ENCODE measurements at regions not wholly inside any gene's neighbourhood (a gene's known extent, or its start where the extent isn't known, plus 50 kb on each side); places are given as distances from the start of the nearest gene placed in this dataset.
A peak's percentile ranks its signal among the peaks of the same experiment; 100 is the strongest.

GRCh38 chrX:8868906-8869305, 67.7 kb upstream of the FAM9A start:
- peak; percentile 29 to 64 for DNase-seq (ENCODE audit: low read depth in 2 of 2)
- Histone ChIP-seq H3K4me1 (ENCODE audit: control insufficient read depth, extremely low read depth, insufficient read depth, low read length) (peaks cover 2% of the 10 kb centered on the region), H3K9ac (ENCODE audit: insufficient read depth, low read length) (no peak overlapping the region), H3K9me3 (ENCODE audit: control insufficient read depth, insufficient read depth, low read depth, low read length) (no peaks in the 10 kb centered on the region), H2AFZ (ENCODE audit: low read length) (no peak overlapping the region), H3K4me3 (replicated peaks in 1 of 4; ENCODE audit: control extremely low read depth in 1 of 4, insufficient read depth in 1 of 4, low read depth in 3 of 4, low read length in 4 of 4) (no peak overlapping the region), H3K4me2 (ENCODE audit: extremely low read depth, insufficient read depth, low read length) (no peak overlapping the region), H3K36me3 (ENCODE audit: control insufficient read depth, insufficient read depth, low read length) (no peaks in the 10 kb centered on the region), H4K20me1 (ENCODE audit: control insufficient read depth, extremely low read depth, insufficient read depth, low read length) (no peaks in the 10 kb centered on the region), H3K27me3 (ENCODE audit: control insufficient read depth, insufficient read depth, low read length) (no peaks in the 10 kb centered on the region), H3K27ac (ENCODE audit: insufficient read depth, low read length) (peak overlapping the region; percentile 46), H3K79me2 (ENCODE audit: control insufficient read depth, insufficient read depth, low read length) (no peaks in the 10 kb centered on the region)
- TF ChIP-seq EZH2 (IDR thresholded peaks at IDR 0.05; ENCODE audit: low read length, missing control alignments) (no peak), CTCF (conservative IDR thresholded peaks at IDR 0.05 in 1 of 2, IDR thresholded peaks at IDR 0.05 in 1 of 2; ENCODE audit: low read depth in 1 of 2, low read length in 2 of 2) (peak; percentile 9 to 26)

GRCh38 chrX:8868070-8868773, 67.0 kb upstream of the FAM9A start:
- no peak overlapping the region for H2AFZ ChIP-seq (ENCODE audit: low read length)
- no peak for TF ChIP-seq EZH2 (IDR thresholded peaks at IDR 0.05; ENCODE audit: low read length, missing control alignments)
- TF ChIP-seq CTCF (conservative IDR thresholded peaks at IDR 0.05 in 1 of 2, IDR thresholded peaks at IDR 0.05 in 1 of 2; ENCODE audit: low read depth in 1 of 2, low read length in 2 of 2) = no peak
- peaks cover 2% of the 10 kb centered on the region for H3K4me1 ChIP-seq (ENCODE audit: control insufficient read depth, extremely low read depth, insufficient read depth, low read length)
- H3K36me3 ChIP-seq (ENCODE audit: control insufficient read depth, insufficient read depth, low read length) = no peaks in the 10 kb centered on the region
- H3K27me3 ChIP-seq (ENCODE audit: control insufficient read depth, insufficient read depth, low read length) = no peaks in the 10 kb centered on the region
- DNase-seq (ENCODE audit: low read depth in 2 of 2) = peak; percentile 82 to 89
- no peaks in the 10 kb centered on the region for H3K9me3 ChIP-seq (ENCODE audit: control insufficient read depth, insufficient read depth, low read depth, low read length)
- H3K27ac ChIP-seq (ENCODE audit: insufficient read depth, low read length) = peak overlapping the region; percentile 46
- no peak overlapping the region for H3K9ac ChIP-seq (ENCODE audit: insufficient read depth, low read length)
- H3K4me3 ChIP-seq (replicated peaks in 1 of 4; ENCODE audit: control extremely low read depth in 1 of 4, insufficient read depth in 1 of 4, low read depth in 3 of 4, low read length in 4 of 4) = no peak overlapping the region
- no peaks in the 10 kb centered on the region for H3K79me2 ChIP-seq (ENCODE audit: control insufficient read depth, insufficient read depth, low read length)
- H4K20me1 ChIP-seq (ENCODE audit: control insufficient read depth, extremely low read depth, insufficient read depth, low read length) = no peaks in the 10 kb centered on the region
- no peak overlapping the region for H3K4me2 ChIP-seq (ENCODE audit: extremely low read depth, insufficient read depth, low read length)

- Histone ChIP-seq H3K4me2 (ENCODE audit: extremely low read depth, insufficient read depth, low read length) (no peak overlapping the region), H3K36me3 (ENCODE audit: control insufficient read depth, insufficient read depth, low read length) (no peaks in the 10 kb centered on the region), H2AFZ (ENCODE audit: low read length) (no peak overlapping the region), H3K4me3 (replicated peaks in 1 of 4; ENCODE audit: control extremely low read depth in 1 of 4, insufficient read depth in 1 of 4, low read depth in 3 of 4, low read length in 4 of 4) (no peak overlapping the region), H3K9ac (ENCODE audit: insufficient read depth, low read length) (no peak overlapping the region), H3K9me3 (ENCODE audit: control insufficient read depth, insufficient read depth, low read depth, low read length) (no peaks in the 10 kb centered on the region), H3K79me2 (ENCODE audit: control insufficient read depth, insufficient read depth, low read length) (no peaks in the 10 kb centered on the region), H3K27ac (ENCODE audit: insufficient read depth, low read length) (no peak overlapping the region), H3K27me3 (ENCODE audit: control insufficient read depth, insufficient read depth, low read length) (no peaks in the 10 kb centered on the region), H4K20me1 (ENCODE audit: control insufficient read depth, extremely low read depth, insufficient read depth, low read length) (no peaks in the 10 kb centered on the region), H3K4me1 (ENCODE audit: control insufficient read depth, extremely low read depth, insufficient read depth, low read length) (peaks cover 2% of the 10 kb centered on the region)
- peak in 1 of 2 donors; percentile 44 for DNase-seq (ENCODE audit: low read depth in 2 of 2)
- no peak for TF ChIP-seq EZH2 (IDR thresholded peaks at IDR 0.05; ENCODE audit: low read length, missing control alignments)
- no peak for TF ChIP-seq CTCF (conservative IDR thresholded peaks at IDR 0.05 in 1 of 2, IDR thresholded peaks at IDR 0.05 in 1 of 2; ENCODE audit: low read depth in 1 of 2, low read length in 2 of 2)
These were observed 66.2 kb upstream of the FAM9A start for GRCh38 chrX:8867406-8867805.

All from fibroblast of lung (primary cell).